Right renal cortex interstitium (tissue), 3 donors: ENCODE measurements at regions not wholly inside any gene's neighbourhood (a gene's known extent, or its start where the extent isn't known, plus 50 kb on each side); places are given as distances from the start of the nearest gene placed in this dataset.

ENCODE experiments used
- DNase-seq, 3 donors: peaks; one replicate each; pipeline ENCODE4 v3.0.0-alpha.2; 2013; ENCODE audit warnings: low read depth in 3 of 3, low spot score in 2 of 3

GRCh38 chr18:78645216-78645615 lies 334.4 kb upstream of the SALL3 start:
- DNase-seq = no peak

- DNase-seq = no peak
Measured at GRCh38 chr18:78647018-78647417, 332.6 kb upstream of the SALL3 start.

GRCh38 chr18:78649421-78649820 lies 330.2 kb upstream of the SALL3 start:
- DNase-seq = no peak

- no peak for DNase-seq
Measured at GRCh38 chr18:78650926-78651325, 328.7 kb upstream of the SALL3 start.

- DNase-seq = no peak
Measured at GRCh38 chr18:78652001-78652545, 327.5 kb upstream of the SALL3 start.

GRCh38 chr18:78655921-78656320 lies 323.7 kb upstream of the SALL3 start:
- no peak for DNase-seq

- DNase-seq = no peak
Measured at GRCh38 chr18:78656346-78656925, 323.2 kb upstream of the SALL3 start.

GRCh38 chr18:78658531-78658930 lies 321.1 kb upstream of the SALL3 start:
- no peak for DNase-seq

GRCh38 chr18:78659057-78659456 lies 320.6 kb upstream of the SALL3 start:
- no peak for DNase-seq

- no peak for DNase-seq
Measured at GRCh38 chr18:78659748-78660147, 319.9 kb upstream of the SALL3 start.

- DNase-seq = no peak
Measured at GRCh38 chr18:78660311-78660710, 319.3 kb upstream of the SALL3 start.

GRCh38 chr18:78661316-78661715 lies 318.3 kb upstream of the SALL3 start:
- no peak for DNase-seq

- DNase-seq = no peak
Measured at GRCh38 chr18:78662879-78663278, 316.7 kb upstream of the SALL3 start.

GRCh38 chr18:78664048-78664447 lies 315.6 kb upstream of the SALL3 start:
- DNase-seq = no peak

GRCh38 chr18:78664848-78665247 lies 314.8 kb upstream of the SALL3 start:
- DNase-seq = no peak

- no peak for DNase-seq
Measured at GRCh38 chr18:78665644-78666043, 314.0 kb upstream of the SALL3 start.

GRCh38 chr18:78666666-78667335 lies 312.8 kb upstream of the SALL3 start:
- DNase-seq = no peak

- DNase-seq = no peak
Measured at GRCh38 chr18:78670778-78671391, 308.7 kb upstream of the SALL3 start.

- no peak for DNase-seq
Measured at GRCh38 chr18:78671551-78671950, 308.1 kb upstream of the SALL3 start.

- DNase-seq = no peak
Measured at GRCh38 chr18:78672862-78673446, 306.7 kb upstream of the SALL3 start.

GRCh38 chr18:78673516-78674321 lies 305.9 kb upstream of the SALL3 start:
- no peak for DNase-seq
